Suprapubic skin (tissue), 4 donors: ENCODE measurements at regions not wholly inside any gene's neighbourhood (a gene's known extent, or its start where the extent isn't known, plus 50 kb on each side); places are given as distances from the start of the nearest gene placed in this dataset.
"Not testable (repeated sequence)": the region's sequence is repeated elsewhere in the genome, so short reads cannot be mapped to it uniquely, and the experiment has no call there.

ENCODE experiments used
- POLR2A ChIP-seq, 2 donors: fragments of 450-650 bp; IDR thresholded peaks; one replicate each; pipeline ENCODE4 v1.6.1; 2017; ENCODE audit warnings: antibody characterized with exemption in 2 of 2, mild to moderate bottlenecking in 2 of 2, moderate library complexity in 2 of 2
- POLR2AphosphoS5 ChIP-seq, 3 donors: sonication (generic); formaldehyde crosslinking; IDR thresholded peaks; one replicate each; pipeline ENCODE4 v1.6.1; 2017; ENCODE audit warnings: antibody characterized with exemption in 3 of 3
- TF ChIP-seq, protein P1 (sequence below), 2 donors: fragments of 200-600 bp in 1 of 2; fragments of 450-650 bp in 1 of 2; sonication (generic) in 1 of 2; IDR thresholded peaks; one replicate each; pipeline ENCODE4 v1.5.1; 2016 to 2019; ENCODE audit warnings: antibody characterized with exemption in 2 of 2, mild to moderate bottlenecking in 1 of 2, moderate library complexity in 1 of 2

DNA sequence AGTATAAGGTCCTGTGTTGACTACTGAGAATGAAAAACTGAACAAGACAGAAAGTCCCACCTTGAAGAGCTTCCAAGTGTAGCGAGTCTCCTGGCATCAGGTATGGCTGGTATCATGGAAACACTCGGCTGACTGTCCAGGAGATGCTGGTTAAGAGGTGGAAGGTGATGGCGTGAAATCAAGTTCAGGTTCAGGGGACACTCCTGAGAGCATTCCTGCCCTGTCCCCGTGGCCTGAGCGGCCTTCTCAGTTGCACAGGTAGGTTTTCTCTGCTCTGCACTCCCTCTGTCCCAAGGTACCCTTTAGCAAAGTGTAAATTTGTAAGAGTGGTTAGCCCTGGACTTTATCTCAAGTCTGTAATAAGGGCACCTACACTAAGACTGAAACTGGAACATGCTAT is 713.7 kb upstream of the TPTE start:
- TF ChIP-seq, protein P1, sequence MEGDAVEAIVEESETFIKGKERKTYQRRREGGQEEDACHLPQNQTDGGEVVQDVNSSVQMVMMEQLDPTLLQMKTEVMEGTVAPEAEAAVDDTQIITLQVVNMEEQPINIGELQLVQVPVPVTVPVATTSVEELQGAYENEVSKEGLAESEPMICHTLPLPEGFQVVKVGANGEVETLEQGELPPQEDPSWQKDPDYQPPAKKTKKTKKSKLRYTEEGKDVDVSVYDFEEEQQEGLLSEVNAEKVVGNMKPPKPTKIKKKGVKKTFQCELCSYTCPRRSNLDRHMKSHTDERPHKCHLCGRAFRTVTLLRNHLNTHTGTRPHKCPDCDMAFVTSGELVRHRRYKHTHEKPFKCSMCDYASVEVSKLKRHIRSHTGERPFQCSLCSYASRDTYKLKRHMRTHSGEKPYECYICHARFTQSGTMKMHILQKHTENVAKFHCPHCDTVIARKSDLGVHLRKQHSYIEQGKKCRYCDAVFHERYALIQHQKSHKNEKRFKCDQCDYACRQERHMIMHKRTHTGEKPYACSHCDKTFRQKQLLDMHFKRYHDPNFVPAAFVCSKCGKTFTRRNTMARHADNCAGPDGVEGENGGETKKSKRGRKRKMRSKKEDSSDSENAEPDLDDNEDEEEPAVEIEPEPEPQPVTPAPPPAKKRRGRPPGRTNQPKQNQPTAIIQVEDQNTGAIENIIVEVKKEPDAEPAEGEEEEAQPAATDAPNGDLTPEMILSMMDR (IDR thresholded peaks at IDR 0.05): not testable (repeated sequence)
- not testable (repeated sequence) for TF ChIP-seq POLR2A, POLR2AphosphoS5 (IDR thresholded peaks at IDR 0.05)
